Activated naive CD4-positive, alpha-beta T cell treated with anti-CD3 and anti-CD28 coated beads, Interleukin-2, amount 10 ng/mL, durations not matched to agents 7 days and 5 days (primary cell): ENCODE measurements at regions not wholly inside any gene's neighbourhood (a gene's known extent, or its start where the extent isn't known, plus 50 kb on each side); places are given as distances from the start of the nearest gene placed in this dataset.

ENCODE experiments used
- CTCF ChIA-PET: fragments of 350-600 bp; sonication (Branson Sonifier 250); formaldehyde crosslinking; loops from one replicate; lab custom pipeline; 2021; ENCODE audit warnings: antibody characterized with exemption; lab: Charles Lee
- DNase-seq: peaks from one replicate; pipeline ENCODE4 v3.0.0-alpha.2; 2020
- H3K27ac Mint-ChIP-seq: one replicate; pipeline ENCODE4 v1.8.0; 2021; ENCODE audit warnings: mild to moderate bottlenecking, moderate library complexity, mixed read lengths
- H3K27me3 Mint-ChIP-seq: one replicate; pipeline ENCODE4 v1.8.0; 2021; ENCODE audit warnings: mild to moderate bottlenecking, mixed read lengths
- H3K36me3 Mint-ChIP-seq: one replicate; pipeline ENCODE4 v1.8.0; 2021; ENCODE audit warnings: mixed read lengths
- H3K4me1 Mint-ChIP-seq: one replicate; pipeline ENCODE4 v1.8.0; 2021; ENCODE audit warnings: mixed read lengths
- H3K4me3 Mint-ChIP-seq: one replicate; pipeline ENCODE4 v1.8.0; 2021; ENCODE audit warnings: mild to moderate bottlenecking, moderate library complexity, mixed read lengths
- H3K9me3 Mint-ChIP-seq: one replicate; pipeline ENCODE4 v1.8.0; 2021; ENCODE audit warnings: mixed read lengths

- Mint-ChIP-seq H3K4me3 (no peak overlapping the region), H3K4me1 (no peaks in the 10 kb centered on the region), H3K27me3 (peaks cover 7% of the 10 kb centered on the region), H3K9me3 (no peaks in the 10 kb centered on the region), H3K36me3 (no peaks in the 10 kb centered on the region), H3K27ac (no peak overlapping the region)
- no peak for DNase-seq
- CTCF ChIA-PET, result no interaction called here
These were observed 767.8 kb upstream of the ZEB2 start for GRCh38 chr2:145287736-145288135.

GRCh38 chr2:145286716-145287275 lies 766.9 kb upstream of the ZEB2 start:
- CTCF ChIA-PET, result no interaction called here
- Mint-ChIP-seq H3K9me3 (no peaks in the 10 kb centered on the region), H3K36me3 (no peaks in the 10 kb centered on the region), H3K27ac (no peak overlapping the region), H3K4me3 (no peak overlapping the region), H3K27me3 (peaks cover 10% of the 10 kb centered on the region), H3K4me1 (no peaks in the 10 kb centered on the region)
- no peak for DNase-seq

GRCh38 chr2:145284551-145284950 lies 764.6 kb upstream of the ZEB2 start:
- H3K27me3 Mint-ChIP-seq, result peaks cover 5% of the 10 kb centered on the region
- H3K36me3 Mint-ChIP-seq, result no peaks in the 10 kb centered on the region
- CTCF ChIA-PET, result no interaction called here
- no peaks in the 10 kb centered on the region for H3K9me3 Mint-ChIP-seq
- no peak for DNase-seq
- H3K27ac Mint-ChIP-seq, result no peak overlapping the region
- no peak overlapping the region for H3K4me3 Mint-ChIP-seq
- no peaks in the 10 kb centered on the region for H3K4me1 Mint-ChIP-seq

- CTCF ChIA-PET, result no interaction called here
- DNase-seq, result no peak
- H3K4me1 Mint-ChIP-seq, result no peaks in the 10 kb centered on the region
- H3K27ac Mint-ChIP-seq, result no peak overlapping the region
- no peak overlapping the region for H3K4me3 Mint-ChIP-seq
- no peaks in the 10 kb centered on the region for H3K36me3 Mint-ChIP-seq
- H3K27me3 Mint-ChIP-seq, result peaks cover 5% of the 10 kb centered on the region
- H3K9me3 Mint-ChIP-seq, result no peaks in the 10 kb centered on the region
These were observed 763.2 kb upstream of the ZEB2 start for GRCh38 chr2:145283131-145283530.

GRCh38 chr2:145277922-145278321 lies 758.0 kb upstream of the ZEB2 start:
- Mint-ChIP-seq H3K27me3 (peaks cover 5% of the 10 kb centered on the region), H3K36me3 (no peaks in the 10 kb centered on the region), H3K4me3 (no peak overlapping the region), H3K4me1 (no peaks in the 10 kb centered on the region), H3K9me3 (no peaks in the 10 kb centered on the region), H3K27ac (no peak overlapping the region)
- DNase-seq, result no peak
- CTCF ChIA-PET, result no interaction called here

GRCh38 chr2:145273840-145274239 lies 753.9 kb upstream of the ZEB2 start:
- no peak overlapping the region for H3K4me3 Mint-ChIP-seq
- no peaks in the 10 kb centered on the region for H3K9me3 Mint-ChIP-seq
- no peaks in the 10 kb centered on the region for H3K27me3 Mint-ChIP-seq
- H3K4me1 Mint-ChIP-seq, result no peaks in the 10 kb centered on the region
- H3K36me3 Mint-ChIP-seq, result no peaks in the 10 kb centered on the region
- CTCF ChIA-PET, result no interaction called here
- H3K27ac Mint-ChIP-seq, result no peak overlapping the region
- no peak for DNase-seq

- Mint-ChIP-seq H3K4me3 (no peak overlapping the region), H3K27me3 (no peaks in the 10 kb centered on the region), H3K27ac (no peak overlapping the region), H3K9me3 (no peaks in the 10 kb centered on the region), H3K4me1 (no peaks in the 10 kb centered on the region), H3K36me3 (no peaks in the 10 kb centered on the region)
- DNase-seq, result no peak
- CTCF ChIA-PET, result no interaction called here
These were observed 749.0 kb upstream of the ZEB2 start for GRCh38 chr2:145268931-145269330.

- CTCF ChIA-PET, result no interaction called here
- Mint-ChIP-seq H3K4me3 (no peak overlapping the region), H3K9me3 (no peaks in the 10 kb centered on the region), H3K27me3 (no peaks in the 10 kb centered on the region), H3K36me3 (no peaks in the 10 kb centered on the region), H3K4me1 (no peaks in the 10 kb centered on the region), H3K27ac (no peak overlapping the region)
- no peak for DNase-seq
These were observed 747.5 kb upstream of the ZEB2 start for GRCh38 chr2:145267451-145267850.

GRCh38 chr2:145265244-145265643 lies 745.3 kb upstream of the ZEB2 start:
- Mint-ChIP-seq H3K9me3 (no peaks in the 10 kb centered on the region), H3K4me1 (no peaks in the 10 kb centered on the region), H3K27ac (no peak overlapping the region), H3K27me3 (no peaks in the 10 kb centered on the region), H3K4me3 (no peak overlapping the region), H3K36me3 (no peaks in the 10 kb centered on the region)
- CTCF ChIA-PET, result interaction anchor here (0.6 kb wide), 1 partner anchor 1080 kb away, joined by 3 read pairs; no protein-coding TSS in a partner anchor
- no peak for DNase-seq

GRCh38 chr2:145260674-145261073 lies 740.8 kb upstream of the ZEB2 start:
- CTCF ChIA-PET, result no interaction called here
- Mint-ChIP-seq H3K4me1 (peaks cover 11% of the 10 kb centered on the region), H3K27me3 (no peaks in the 10 kb centered on the region), H3K4me3 (no peak overlapping the region), H3K27ac (no peak overlapping the region), H3K36me3 (no peaks in the 10 kb centered on the region), H3K9me3 (peaks cover 2% of the 10 kb centered on the region)
- DNase-seq, result no peak

- no peak overlapping the region for H3K27ac Mint-ChIP-seq
These were observed 740.2 kb upstream of the ZEB2 start for GRCh38 chr2:145260081-145260480.

GRCh38 chr2:145258903-145259579 lies 739.1 kb upstream of the ZEB2 start:
- no peaks in the 10 kb centered on the region for H3K36me3 Mint-ChIP-seq
- peaks cover 2% of the 10 kb centered on the region for H3K9me3 Mint-ChIP-seq
- peaks cover 11% of the 10 kb centered on the region for H3K4me1 Mint-ChIP-seq
- DNase-seq, result no peak
- CTCF ChIA-PET, result no interaction called here
- H3K4me3 Mint-ChIP-seq, result no peak overlapping the region
- H3K27ac Mint-ChIP-seq, result no peak overlapping the region
- no peaks in the 10 kb centered on the region for H3K27me3 Mint-ChIP-seq

More at GRCh38 chr2:145260081-145260480, 740.2 kb upstream of the ZEB2 start:
- Mint-ChIP-seq H3K9me3 (peaks cover 2% of the 10 kb centered on the region), H3K27me3 (no peaks in the 10 kb centered on the region), H3K4me3 (no peak overlapping the region), H3K4me1 (peaks cover 11% of the 10 kb centered on the region), H3K36me3 (no peaks in the 10 kb centered on the region)
- DNase-seq, result no peak
- CTCF ChIA-PET, result no interaction called here

- Mint-ChIP-seq H3K9me3 (peaks cover 2% of the 10 kb centered on the region), H3K27me3 (no peaks in the 10 kb centered on the region), H3K4me3 (no peak overlapping the region), H3K27ac (no peak overlapping the region), H3K4me1 (peaks cover 11% of the 10 kb centered on the region), H3K36me3 (no peaks in the 10 kb centered on the region)
- CTCF ChIA-PET, result no interaction called here
- no peak for DNase-seq
These were observed 738.0 kb upstream of the ZEB2 start for GRCh38 chr2:145257931-145258330.

GRCh38 chr2:145256551-145256950 lies 736.6 kb upstream of the ZEB2 start:
- no peak for DNase-seq
- H3K36me3 Mint-ChIP-seq, result no peaks in the 10 kb centered on the region
- no peak overlapping the region for H3K4me3 Mint-ChIP-seq
- H3K4me1 Mint-ChIP-seq, result peaks cover 11% of the 10 kb centered on the region
- H3K9me3 Mint-ChIP-seq, result peaks cover 2% of the 10 kb centered on the region
- H3K27me3 Mint-ChIP-seq, result no peaks in the 10 kb centered on the region
- CTCF ChIA-PET, result no interaction called here
- H3K27ac Mint-ChIP-seq, result no peak overlapping the region

- CTCF ChIA-PET, result no interaction called here
- H3K27ac Mint-ChIP-seq, result no peak overlapping the region
- H3K4me1 Mint-ChIP-seq, result peaks cover 8% of the 10 kb centered on the region
- no peaks in the 10 kb centered on the region for H3K27me3 Mint-ChIP-seq
- no peak for DNase-seq
- no peak overlapping the region for H3K4me3 Mint-ChIP-seq
- no peaks in the 10 kb centered on the region for H3K36me3 Mint-ChIP-seq
- H3K9me3 Mint-ChIP-seq, result peaks cover 2% of the 10 kb centered on the region
These were observed 734.4 kb upstream of the ZEB2 start for GRCh38 chr2:145254291-145254690.
